GM20000 (cell line): ENCODE measurements at regions not wholly inside any gene's neighbourhood (a gene's known extent, or its start where the extent isn't known, plus 50 kb on each side); places are given as distances from the start of the nearest gene placed in this dataset.

ENCODE experiments used
- DNase-seq: peaks from one replicate; pipeline ENCODE4 v3.0.0; 2012; ENCODE audit warnings: low spot score
- TF ChIP-seq, protein P1 (sequence below): IDR thresholded peaks from 2 replicates; pipeline ENCODE4 v1.5.1; 2012; ENCODE audit warnings: mild to moderate bottlenecking, control low read depth; ENCODE audit errors: extremely low read depth, missing control alignments

DNA sequence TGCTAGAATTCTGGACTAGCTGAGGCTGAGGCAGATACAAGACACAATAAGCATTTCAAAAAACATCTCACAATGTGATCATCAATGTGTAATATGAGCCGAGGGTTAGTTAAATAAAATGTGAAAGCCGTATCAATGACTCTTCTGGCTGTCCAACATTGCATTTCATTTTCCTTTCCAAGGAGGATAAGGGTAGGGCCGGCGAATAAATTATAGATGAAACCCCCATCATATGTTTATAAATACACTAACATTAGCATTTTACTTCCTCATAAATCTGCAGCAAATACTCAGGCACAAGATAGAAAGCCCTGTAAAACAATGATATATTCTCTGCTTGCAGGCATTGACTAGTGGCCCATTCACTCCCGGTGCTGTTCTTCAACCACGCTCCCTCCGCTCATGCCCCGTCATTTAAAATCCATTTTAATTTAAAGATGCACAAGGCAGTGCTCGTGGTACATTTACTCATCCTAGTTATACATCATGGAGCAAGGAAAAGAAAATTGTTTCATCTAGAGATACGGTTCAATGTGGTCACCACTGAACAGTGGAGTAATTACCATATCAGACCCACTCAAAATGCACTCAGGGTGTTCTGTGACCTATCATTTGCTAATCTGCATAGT lies 59.9 kb upstream of the RCN1 start:
- TF ChIP-seq, protein P1, sequence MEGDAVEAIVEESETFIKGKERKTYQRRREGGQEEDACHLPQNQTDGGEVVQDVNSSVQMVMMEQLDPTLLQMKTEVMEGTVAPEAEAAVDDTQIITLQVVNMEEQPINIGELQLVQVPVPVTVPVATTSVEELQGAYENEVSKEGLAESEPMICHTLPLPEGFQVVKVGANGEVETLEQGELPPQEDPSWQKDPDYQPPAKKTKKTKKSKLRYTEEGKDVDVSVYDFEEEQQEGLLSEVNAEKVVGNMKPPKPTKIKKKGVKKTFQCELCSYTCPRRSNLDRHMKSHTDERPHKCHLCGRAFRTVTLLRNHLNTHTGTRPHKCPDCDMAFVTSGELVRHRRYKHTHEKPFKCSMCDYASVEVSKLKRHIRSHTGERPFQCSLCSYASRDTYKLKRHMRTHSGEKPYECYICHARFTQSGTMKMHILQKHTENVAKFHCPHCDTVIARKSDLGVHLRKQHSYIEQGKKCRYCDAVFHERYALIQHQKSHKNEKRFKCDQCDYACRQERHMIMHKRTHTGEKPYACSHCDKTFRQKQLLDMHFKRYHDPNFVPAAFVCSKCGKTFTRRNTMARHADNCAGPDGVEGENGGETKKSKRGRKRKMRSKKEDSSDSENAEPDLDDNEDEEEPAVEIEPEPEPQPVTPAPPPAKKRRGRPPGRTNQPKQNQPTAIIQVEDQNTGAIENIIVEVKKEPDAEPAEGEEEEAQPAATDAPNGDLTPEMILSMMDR = no peak
- DNase-seq = no peak

DNA sequence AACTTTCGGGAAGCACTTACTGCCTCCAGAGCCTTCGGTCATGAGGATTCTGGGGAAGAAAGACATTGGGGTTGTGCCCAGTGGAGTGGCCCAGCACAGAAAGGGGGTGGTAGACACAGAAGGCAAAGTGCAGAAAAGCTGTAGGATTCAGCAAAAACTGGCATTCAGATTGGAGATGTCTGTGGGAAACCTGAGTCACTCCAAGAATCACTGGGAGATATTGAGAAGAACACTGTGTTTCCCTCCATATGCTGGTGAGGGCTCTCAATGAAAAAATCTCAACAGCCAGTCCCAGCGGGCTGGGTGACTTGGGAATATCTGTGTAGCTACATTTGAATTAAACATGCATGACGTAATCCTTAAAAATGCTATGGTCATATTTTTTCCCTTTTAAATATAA lies 61.2 kb upstream of the RCN1 start:
- TF ChIP-seq, protein P1 = no peak
- DNase-seq = no peak

DNA sequence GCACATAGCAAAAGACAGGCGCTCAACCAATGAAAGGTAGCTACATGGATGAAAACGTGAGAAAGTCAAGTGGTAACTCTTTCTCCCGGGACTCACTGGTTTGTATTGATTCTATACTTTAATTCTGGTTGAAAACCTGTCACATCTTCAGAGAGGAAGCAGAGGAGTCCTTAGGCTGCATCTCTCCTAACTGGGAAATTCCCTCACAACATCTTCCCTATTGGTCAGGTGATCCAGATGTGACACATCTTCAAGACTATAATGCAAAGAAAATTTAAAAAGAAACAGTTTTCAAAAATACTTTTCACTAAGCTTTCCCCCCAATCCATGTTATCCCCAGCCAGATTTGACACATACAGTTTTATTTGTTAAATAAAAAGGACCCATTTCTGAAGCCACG lies 62.7 kb upstream of the RCN1 start:
- DNase-seq = no peak
- TF ChIP-seq, protein P1 = no peak

DNA sequence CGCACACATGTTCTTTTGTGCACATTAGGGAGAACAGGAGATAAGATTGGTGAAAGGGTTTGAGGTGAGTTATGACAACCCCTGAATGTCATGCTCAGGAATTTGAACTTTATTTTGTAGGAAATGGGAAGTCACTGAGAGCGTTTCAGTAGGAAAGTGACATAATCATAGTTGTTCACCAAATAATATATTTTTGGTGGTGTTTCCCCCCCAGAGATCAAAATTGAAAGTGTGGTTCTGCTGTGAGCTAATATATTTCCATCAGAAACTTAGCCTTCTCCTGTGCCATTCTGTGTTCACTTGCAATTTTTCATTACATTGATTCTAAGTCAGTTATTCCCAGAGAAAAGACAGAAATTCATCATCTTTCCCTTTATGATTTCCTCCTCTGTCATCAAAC lies 64.1 kb upstream of the RCN1 start:
- no peak for DNase-seq
- TF ChIP-seq, protein P1 = no peak

DNA sequence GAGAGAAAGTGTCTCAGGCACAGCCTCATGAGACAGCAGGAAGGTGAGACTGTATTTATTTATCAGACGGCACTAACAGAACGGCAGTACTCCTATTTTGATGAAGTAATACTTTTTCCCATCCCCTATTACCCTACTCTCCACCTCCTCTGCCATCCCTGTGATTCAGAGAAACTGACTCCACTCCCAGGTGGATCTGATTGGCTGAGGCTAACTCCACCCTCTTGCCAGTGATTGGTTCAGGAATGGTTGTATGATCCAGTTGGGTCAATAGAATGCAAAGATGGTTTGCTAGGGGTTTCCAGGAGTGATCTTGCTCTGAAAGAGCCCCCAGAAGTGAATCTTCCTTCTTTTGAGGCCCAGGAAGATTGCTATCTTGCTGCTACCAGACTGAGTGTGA lies 65.9 kb upstream of the RCN1 start:
- TF ChIP-seq, protein P1 = no peak
- no peak for DNase-seq

DNA sequence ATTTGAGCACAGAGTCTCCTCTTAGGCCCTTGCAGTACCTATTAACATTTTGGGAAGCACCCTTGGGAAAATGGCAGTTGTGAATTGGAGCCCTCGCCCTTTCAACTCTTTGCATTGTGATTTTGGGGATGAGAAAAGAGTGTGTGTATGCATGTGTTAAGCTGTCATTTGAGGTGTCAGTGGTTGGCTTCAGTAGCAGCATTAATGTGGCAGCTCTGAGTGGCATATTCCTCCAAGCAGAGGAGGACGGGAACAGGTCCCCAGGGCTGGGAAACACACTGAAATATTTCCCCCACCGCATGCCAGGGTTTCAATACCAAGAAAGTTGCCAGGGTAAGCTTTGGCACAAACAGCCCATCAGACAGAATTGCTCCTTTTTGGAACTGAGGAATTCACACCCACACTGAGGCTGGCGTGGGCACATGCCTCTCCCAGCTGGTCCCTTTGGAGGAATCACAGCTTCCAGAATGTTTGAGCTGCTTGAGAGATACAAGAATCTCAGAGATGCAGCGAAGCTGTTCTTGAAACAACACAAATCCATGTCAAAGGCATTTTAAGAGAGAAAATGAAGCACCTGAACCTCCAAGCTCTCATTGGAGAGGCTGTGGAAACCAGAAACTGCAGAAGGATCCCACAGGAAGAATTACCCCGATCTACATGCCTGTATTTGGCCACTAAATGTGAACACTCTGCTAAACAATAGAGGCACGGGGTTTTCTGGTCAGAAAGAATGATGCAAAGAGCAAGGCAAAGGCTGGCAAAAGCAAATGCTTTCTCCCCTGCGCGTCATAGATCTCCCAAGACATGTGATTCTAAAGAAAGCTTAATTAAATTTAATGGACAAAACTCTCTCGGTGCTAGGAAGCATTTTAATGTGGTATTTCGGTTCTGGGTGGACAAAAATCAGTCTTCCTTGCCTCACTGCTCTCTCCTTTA lies 67.2 kb upstream of the RCN1 start:
- TF ChIP-seq, protein P1 = no peak
- no peak for DNase-seq

DNA sequence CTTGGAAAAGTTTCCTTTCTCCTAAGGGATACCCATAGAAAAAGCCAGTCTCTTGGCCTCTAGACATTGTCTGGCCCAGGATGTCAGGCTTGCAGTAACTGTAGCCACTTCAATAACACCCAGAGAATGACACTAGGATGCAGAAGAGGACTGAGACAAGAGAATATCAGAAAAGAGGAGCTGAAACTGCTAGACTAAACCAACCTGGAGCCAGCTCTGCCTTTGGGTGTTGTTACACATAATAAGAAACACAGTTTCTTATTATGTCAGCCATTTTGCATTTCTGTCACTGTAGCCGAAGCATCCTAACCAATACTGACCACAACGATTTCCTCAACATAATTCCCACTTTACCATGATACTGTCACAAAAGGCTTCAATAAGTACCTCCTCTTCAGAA lies 72.2 kb upstream of the RCN1 start:
- TF ChIP-seq, protein P1 = no peak
- DNase-seq = no peak
